Body of pancreas (tissue), 4 donors: ENCODE measurements at regions not wholly inside any gene's neighbourhood (a gene's known extent, or its start where the extent isn't known, plus 50 kb on each side); places are given as distances from the start of the nearest gene placed in this dataset.

Experiments used
- ATAC-seq: fragments of 150-250 bp; one replicate; pipeline ENCODE4 v1.9.1; 2016
- DNase-seq, 4 donors: peaks; one replicate each; pipeline ENCODE4 v3.0.0-alpha.2; 2019
- H3K27ac ChIP-seq, 4 donors: fragments of 200-600 bp; sonication (generic); 1 replicate in 3 of 4; 2 replicates in 1 of 4; pipeline versions ENCODE4 v1.5.1 to v1.6.1; 2016 to 2019; ENCODE audit warnings: mild to moderate bottlenecking in 1 of 4, mixed read lengths in 1 of 4, moderate library complexity in 1 of 4
- H3K27me3 ChIP-seq, 2 donors: fragments of 200-600 bp; sonication (generic); one replicate each; pipeline ENCODE4 v1.6.0; 2016; ENCODE audit warnings: mild to moderate bottlenecking in 1 of 2
- H3K36me3 ChIP-seq, 2 donors: fragments of 200-600 bp; sonication (generic); replicated peaks in 1 of 2; 2 replicates each; pipeline ENCODE4 v1.5.1; 2016; ENCODE audit warnings: low read depth in 2 of 2; ENCODE audit not compliant: insufficient read depth in 1 of 2
- H3K4me1 ChIP-seq: fragments of 200-600 bp; sonication (generic); one replicate; pipeline ENCODE4 v1.6.0; 2016
- H3K4me3 ChIP-seq, 2 donors: fragments of 200-600 bp; sonication (generic); 1 replicate in 1 of 2; 2 replicates in 1 of 2; pipeline ENCODE4 v1.5.1; 2016 to 2019
- H3K9me3 ChIP-seq, 3 donors: fragments of 200-600 bp; sonication (generic); 1 replicate in 2 of 3; 2 replicates in 1 of 3; pipeline ENCODE4 v1.5.1; 2016
- CTCF ChIP-seq, 7 experiments: fragments of 450-650 bp in 4 of 7; fragments of 200-600 bp in 3 of 7; sonication (generic) in 3 of 7; IDR thresholded peaks; one replicate each; pipeline ENCODE4 v1.5.1; 2016 to 2019; ENCODE audit warnings: antibody characterized with exemption in 7 of 7
- POLR2A ChIP-seq, 3 donors: fragments of 450-650 bp; IDR thresholded peaks; one replicate each; pipeline ENCODE4 v1.6.1; 2016; ENCODE audit warnings: antibody characterized with exemption in 3 of 3, mild to moderate bottlenecking in 2 of 3
- WGBS, 2 donors: methylation state at CpG; one replicate each; pipeline ENCODE4 v1.1.5; 2017; 5-methylcytosine and 5-hydroxymethylcytosine counted together
- intact Hi-C: fragments of 100-400 bp; cut with DNase I; formaldehyde crosslinking; loops from one replicate; pipeline ENCODE4 v1.15.1; 2023

GRCh38 chr17:55843785-55844184 is 92.9 kb downstream of the PCTP start:
- H3K27me3 ChIP-seq, result no peaks in the 10 kb centered on the region
- intact Hi-C loops, result no loop called here
- DNase-seq (no peak), ATAC-seq (no peak)
- no peak overlapping the region for H3K4me3 ChIP-seq
- TF ChIP-seq CTCF (IDR thresholded peaks at IDR 0.05) (no peak), POLR2A (IDR thresholded peaks at IDR 0.05) (no peak)
- no peak overlapping the region for H3K27ac ChIP-seq
- no peaks in the 10 kb centered on the region for H3K4me1 ChIP-seq
- 79 to 88% methylated on average over 3 of the region's 3 CpGs for WGBS, 2 donors
- H3K36me3 ChIP-seq, result no peaks in the 10 kb centered on the region
- no peaks in the 10 kb centered on the region for H3K9me3 ChIP-seq

- TF ChIP-seq POLR2A (IDR thresholded peaks at IDR 0.05) (no peak), CTCF (IDR thresholded peaks at IDR 0.05) (peak in 4 of 7 experiments; percentile 26 to 43 (median 28))
- H3K9me3 ChIP-seq, result no peaks in the 10 kb centered on the region
- H3K27me3 ChIP-seq, result no peaks in the 10 kb centered on the region
- H3K4me1 ChIP-seq, result no peaks in the 10 kb centered on the region
- no peak overlapping the region for H3K4me3 ChIP-seq
- ATAC-seq (peak; percentile 30), DNase-seq (peak; percentile 16 to 35 (median 30))
- intact Hi-C loops, result no loop called here
- no peaks in the 10 kb centered on the region for H3K36me3 ChIP-seq
- H3K27ac ChIP-seq, result no peak overlapping the region
- WGBS, 2 donors, result 7 to 10% methylated on average over 17 to 32 of the region's 32 CpGs
Observed at GRCh38 chr17:55845385-55845784, 94.5 kb downstream of the PCTP start.

GRCh38 chr17:55846745-55847144 is 95.9 kb downstream of the PCTP start:
- Histone ChIP-seq H3K27ac (no peak overlapping the region), H3K36me3 (no peaks in the 10 kb centered on the region), H3K4me1 (no peaks in the 10 kb centered on the region), H3K4me3 (no peak overlapping the region), H3K27me3 (no peaks in the 10 kb centered on the region), H3K9me3 (no peaks in the 10 kb centered on the region)
- ATAC-seq, result no peak
- intact Hi-C loops, result no loop called here
- TF ChIP-seq POLR2A (IDR thresholded peaks at IDR 0.05) (no peak), CTCF (IDR thresholded peaks at IDR 0.05) (no peak)
- DNase-seq, result no peak

- H3K36me3 ChIP-seq, result no peaks in the 10 kb centered on the region
- no peaks in the 10 kb centered on the region for H3K4me1 ChIP-seq
- H3K9me3 ChIP-seq, result no peaks in the 10 kb centered on the region
- no peak for ATAC-seq
- intact Hi-C loops, result no loop called here
- no peak for DNase-seq
- no peak overlapping the region for H3K4me3 ChIP-seq
- no peak overlapping the region for H3K27ac ChIP-seq
- TF ChIP-seq CTCF (IDR thresholded peaks at IDR 0.05) (no peak), POLR2A (IDR thresholded peaks at IDR 0.05) (no peak)
- no peaks in the 10 kb centered on the region for H3K27me3 ChIP-seq
Observed at GRCh38 chr17:55852734-55853133, 101.9 kb downstream of the PCTP start.

GRCh38 chr17:55859301-55859795 is 108.5 kb downstream of the PCTP start:
- DNase-seq (no peak), ATAC-seq (no peak)
- intact Hi-C loops, result no loop called here
- 67 to 89% methylated on average over 2 of the region's 2 CpGs for WGBS, 2 donors
- H3K4me1 ChIP-seq, result no peaks in the 10 kb centered on the region
- TF ChIP-seq CTCF (IDR thresholded peaks at IDR 0.05) (no peak), POLR2A (IDR thresholded peaks at IDR 0.05) (no peak)
- no peaks in the 10 kb centered on the region for H3K36me3 ChIP-seq
- H3K27ac ChIP-seq, result no peak overlapping the region
- H3K9me3 ChIP-seq, result peaks cover 0 to 3% (median 0%) of the 10 kb centered on the region in 3 donors
- no peak overlapping the region for H3K4me3 ChIP-seq
- no peaks in the 10 kb centered on the region for H3K27me3 ChIP-seq
